KMS-11 (cell line): ENCODE measurements at regions not wholly inside any gene's neighbourhood (a gene's known extent, or its start where the extent isn't known, plus 50 kb on each side); places are given as distances from the start of the nearest gene placed in this dataset.

Source experiments
- H2AFZ ChIP-seq: fragments of 200-600 bp; sonication (generic); 2 replicates; pipeline ENCODE4 v1.6.1; 2016; ENCODE audit warnings: antibody characterized with exemption, mixed run types, low read depth
- H3K27ac ChIP-seq: fragments of 200-600 bp; sonication (generic); 2 replicates; pipeline ENCODE4 v1.6.1; 2016; ENCODE audit warnings: mild to moderate bottlenecking, mixed run types
- H3K27me3 ChIP-seq: fragments of 200-600 bp; sonication (generic); 2 replicates; pipeline ENCODE4 v1.6.1; 2017; ENCODE audit warnings: mild to moderate bottlenecking, low read depth, mixed run types, moderate library complexity; ENCODE audit not compliant: insufficient read depth
- H3K36me3 ChIP-seq: fragments of 200-600 bp; sonication (generic); 2 replicates; pipeline ENCODE4 v1.6.1; 2017; ENCODE audit warnings: mild to moderate bottlenecking, mixed run types; ENCODE audit not compliant: insufficient read depth
- H3K4me1 ChIP-seq: fragments of 200-600 bp; sonication (generic); 2 replicates; pipeline ENCODE4 v1.6.1; 2016; ENCODE audit warnings: mild to moderate bottlenecking, low read depth, mixed run types; ENCODE audit not compliant: poor library complexity, severe bottlenecking
- H3K4me2 ChIP-seq: fragments of 200-600 bp; sonication (generic); 2 replicates; pipeline ENCODE4 v1.7.0; 2016; ENCODE audit warnings: mild to moderate bottlenecking, mixed run types
- H3K4me3 ChIP-seq: fragments of 200-600 bp; sonication (generic); IDR thresholded peaks from 2 replicates; pipeline ENCODE4 v1.6.1; 2017; ENCODE audit warnings: low read depth, low read length, mixed read lengths; ENCODE audit not compliant: insufficient read depth
- H3K79me2 ChIP-seq: fragments of 200-600 bp; sonication (generic); 2 replicates; pipeline ENCODE4 v1.6.1; 2016; ENCODE audit warnings: low read depth, mixed run types; ENCODE audit not compliant: insufficient read depth
- H3K9ac ChIP-seq: fragments of 200-600 bp; sonication (generic); 2 replicates; pipeline ENCODE4 v1.6.1; 2016; ENCODE audit warnings: mild to moderate bottlenecking, mixed run types
- H4K20me1 ChIP-seq: fragments of 200-600 bp; sonication (generic); 2 replicates; pipeline ENCODE4 v1.6.1; 2016; ENCODE audit warnings: mild to moderate bottlenecking, mixed run types; ENCODE audit not compliant: insufficient read depth
- CTCF ChIP-seq: fragments of 200-600 bp; sonication (generic); conservative IDR thresholded peaks from 2 replicates; pipeline ENCODE4 v1.6.1; 2017; ENCODE audit warnings: low read depth, mild to moderate bottlenecking, antibody characterized with exemption, low read length, moderate library complexity, mixed read lengths

- no peaks in the 10 kb centered on the region for H3K36me3 ChIP-seq
- H2AFZ ChIP-seq: no peak overlapping the region
Observed at GRCh38 chr18:25409971-25410370, 58.0 kb upstream of the ZNF521 start.

GRCh38 chr18:25408293-25408692 lies 56.3 kb upstream of the ZNF521 start:
- Histone ChIP-seq H3K36me3 (no peaks in the 10 kb centered on the region), H4K20me1 (no peaks in the 10 kb centered on the region), H3K79me2 (no peaks in the 10 kb centered on the region), H3K4me1 (no peaks in the 10 kb centered on the region), H3K27ac (no peak overlapping the region), H2AFZ (no peak overlapping the region), H3K4me2 (no peak overlapping the region), H3K9ac (no peak overlapping the region), H3K27me3 (no peaks in the 10 kb centered on the region), H3K4me3 (no peak overlapping the region)
- no peak for TF ChIP-seq CTCF

More at GRCh38 chr18:25409971-25410370, 58.0 kb upstream of the ZNF521 start:
- Histone ChIP-seq H3K9ac (no peak overlapping the region), H3K27me3 (no peaks in the 10 kb centered on the region), H3K4me1 (no peaks in the 10 kb centered on the region), H3K4me3 (no peak overlapping the region), H3K27ac (no peak overlapping the region), H3K4me2 (no peak overlapping the region), H3K79me2 (no peaks in the 10 kb centered on the region), H4K20me1 (no peaks in the 10 kb centered on the region)
- TF ChIP-seq CTCF: no peak
